ENCODE measurements at regions not wholly inside any gene's neighbourhood (a gene's known extent, or its start where the extent isn't known, plus 50 kb on each side); places are given as distances from the start of the nearest gene placed in this dataset.

DNA sequence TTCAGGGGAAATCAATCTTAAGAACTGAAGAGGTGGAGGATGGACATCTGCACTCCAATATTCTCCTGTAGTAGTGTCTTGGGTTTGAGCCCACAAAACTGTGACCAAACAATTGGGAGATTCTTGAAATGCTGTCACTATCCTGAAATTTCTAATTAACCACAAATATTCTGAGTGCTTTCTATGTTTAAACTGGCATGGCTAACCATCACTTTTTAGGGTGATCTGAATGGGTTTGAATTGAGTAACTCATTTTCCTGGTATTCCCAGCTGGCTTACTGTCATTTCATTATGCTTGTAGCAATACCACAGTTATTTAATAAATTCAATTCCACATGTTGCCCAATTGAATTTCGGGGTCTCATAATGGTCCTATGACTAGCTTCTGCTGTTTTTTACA is 216.9 kb upstream of the DCBLD2 start:
- 26 to 42% methylated on average over 1 of the region's 1 CpG for WGBS, 2 donors
- no peaks in the 10 kb centered on the region for H3K27me3 ChIP-seq
- intact Hi-C loops (cut with DNase I) = no loop called here

GRCh38 chr3:99114565-99115291 is 213.2 kb upstream of the DCBLD2 start:
- WGBS, 2 donors = 86 to 88% methylated on average over 9 of the region's 9 CpGs
- no peaks in the 10 kb centered on the region for H3K4me1 ChIP-seq
- H3K4me3 ChIP-seq = no peak overlapping the region
- no peak for DNase-seq
- H3K36me3 ChIP-seq = no peaks in the 10 kb centered on the region
- intact Hi-C loops (cut with DNase I) = no loop called here
- H3K27me3 ChIP-seq = no peaks in the 10 kb centered on the region
- TF ChIP-seq CTCF (IDR thresholded peaks at IDR 0.05) (no peak), POLR2A (IDR thresholded peaks at IDR 0.05) (no peak), EP300 (IDR thresholded peaks at IDR 0.05) (no peak), POLR2AphosphoS5 (IDR thresholded peaks at IDR 0.05) (no peak)
- peaks cover 0 to 2% (median 0%) of the 10 kb centered on the region in 4 donors for H3K9me3 ChIP-seq
- H3K27ac ChIP-seq = no peak overlapping the region

More for the DNA sequence above, 216.9 kb upstream of the DCBLD2 start:
- no peak for DNase-seq
- H3K9me3 ChIP-seq = peaks cover 0 to 2% (median 0%) of the 10 kb centered on the region in 4 donors
- H3K4me1 ChIP-seq = no peaks in the 10 kb centered on the region
- H3K27ac ChIP-seq = no peak overlapping the region
- TF ChIP-seq EP300 (IDR thresholded peaks at IDR 0.05) = no peak
- no peak for TF ChIP-seq POLR2A (IDR thresholded peaks at IDR 0.05)
- no peak for TF ChIP-seq CTCF (IDR thresholded peaks at IDR 0.05)
- TF ChIP-seq POLR2AphosphoS5 (IDR thresholded peaks at IDR 0.05) = no peak
- no peaks in the 10 kb centered on the region for H3K36me3 ChIP-seq
- no peak overlapping the region for H3K4me3 ChIP-seq

DNA sequence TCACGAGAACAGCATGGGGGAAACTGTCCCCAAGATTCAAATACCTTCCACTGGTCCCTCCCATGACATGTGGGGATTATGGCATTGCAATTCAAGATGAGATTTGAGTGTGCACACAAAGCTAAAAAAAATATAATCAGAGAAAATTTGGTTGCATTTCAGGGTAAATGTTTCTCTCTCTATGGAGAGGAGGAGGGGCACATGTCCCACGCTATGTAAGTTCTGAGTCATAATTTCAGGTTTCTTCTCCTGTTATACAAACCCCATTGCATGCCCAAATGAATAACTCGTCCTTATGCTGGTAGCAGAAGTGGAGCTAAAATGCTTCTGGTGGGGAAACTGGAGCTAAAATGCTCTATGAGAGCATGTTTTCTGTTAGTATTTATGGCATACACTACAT is 209.7 kb upstream of the DCBLD2 start:
- TF ChIP-seq POLR2AphosphoS5 (IDR thresholded peaks at IDR 0.05) (no peak), POLR2A (IDR thresholded peaks at IDR 0.05) (no peak), EP300 (IDR thresholded peaks at IDR 0.05) (no peak), CTCF (IDR thresholded peaks at IDR 0.05) (no peak)
- 52 to 76% methylated on average over 3 of the region's 3 CpGs for WGBS, 2 donors
- Histone ChIP-seq H3K9me3 (peaks cover 0 to 2% (median 0%) of the 10 kb centered on the region in 4 donors), H3K4me3 (no peak overlapping the region), H3K36me3 (no peaks in the 10 kb centered on the region), H3K27me3 (no peaks in the 10 kb centered on the region), H3K27ac (no peak overlapping the region), H3K4me1 (peaks cover 0 to 3% (median 0%) of the 10 kb centered on the region in 4 donors)
- DNase-seq = no peak
- intact Hi-C loops (cut with DNase I) = no loop called here

GRCh38 chr3:99110401-99110800 is 208.9 kb upstream of the DCBLD2 start:
- intact Hi-C loops (cut with DNase I) = no loop called here

More at GRCh38 chr3:99110401-99110800, 208.9 kb upstream of the DCBLD2 start:
- no peak for DNase-seq
- WGBS, 2 donors = 89 to 90% methylated on average over 4 of the region's 4 CpGs
- TF ChIP-seq POLR2A (IDR thresholded peaks at IDR 0.05) = no peak
- no peak for TF ChIP-seq CTCF (IDR thresholded peaks at IDR 0.05)
- no peak for TF ChIP-seq EP300 (IDR thresholded peaks at IDR 0.05)
- TF ChIP-seq POLR2AphosphoS5 (IDR thresholded peaks at IDR 0.05) = no peak
- H3K4me3 ChIP-seq = no peak overlapping the region
- peaks cover 0 to 3% (median 0%) of the 10 kb centered on the region in 4 donors for H3K4me1 ChIP-seq
- peaks cover 0 to 2% (median 0%) of the 10 kb centered on the region in 4 donors for H3K9me3 ChIP-seq
- no peaks in the 10 kb centered on the region for H3K36me3 ChIP-seq
- H3K27ac ChIP-seq = no peak overlapping the region
- no peaks in the 10 kb centered on the region for H3K27me3 ChIP-seq

Measured in sigmoid colon (tissue), 6 donors.